Neural progenitor cell (in vitro differentiated cells): ENCODE measurements at regions not wholly inside any gene's neighbourhood (a gene's known extent, or its start where the extent isn't known, plus 50 kb on each side); places are given as distances from the start of the nearest gene placed in this dataset.

Source experiments
- DNase-seq: peaks from one replicate; pipeline ENCODE4 v3.0.0-alpha.2; 2016; ENCODE audit warnings: low spot score
- H2AFZ ChIP-seq: fragments of 200-600 bp; sonication (generic); replicated peaks from 2 replicates; pipeline ENCODE4 v1.6.1; 2016; ENCODE audit warnings: antibody characterized with exemption
- H3F3A ChIP-seq: fragments of 200-600 bp; sonication (generic); 2 replicates; pipeline ENCODE4 v1.6.1; 2016; ENCODE audit warnings: antibody characterized with exemption, low read depth
- H3K27ac ChIP-seq: fragments of 200-600 bp; sonication (generic); 2 replicates; pipeline ENCODE4 v1.5.1; 2016; ENCODE audit warnings: mild to moderate bottlenecking
- H3K27me3 ChIP-seq: fragments of 200-600 bp; sonication (generic); 2 replicates; pipeline ENCODE4 v1.6.1; 2016; ENCODE audit warnings: mild to moderate bottlenecking, moderate library complexity
- H3K36me3 ChIP-seq: fragments of 200-600 bp; sonication (generic); 2 replicates; pipeline ENCODE4 v1.5.1; 2016
- H3K4me1 ChIP-seq: fragments of 200-600 bp; sonication (generic); 2 replicates; pipeline ENCODE4 v1.6.1; 2016; ENCODE audit warnings: mixed run types
- H3K4me2 ChIP-seq: fragments of 200-600 bp; sonication (generic); 2 replicates; pipeline ENCODE4 v1.6.1; 2016
- H3K4me3 ChIP-seq: fragments of 200-600 bp; sonication (generic); 2 replicates; pipeline ENCODE4 v1.5.1; 2016
- H3K79me2 ChIP-seq: fragments of 200-600 bp; sonication (generic); 2 replicates; pipeline ENCODE4 v1.6.1; 2016; ENCODE audit warnings: low read depth
- H3K9ac ChIP-seq: fragments of 200-600 bp; sonication (generic); 2 replicates; pipeline ENCODE4 v1.6.1; 2016
- H3K9me3 ChIP-seq: fragments of 200-600 bp; sonication (generic); 2 replicates; pipeline ENCODE4 v1.5.1; 2016; ENCODE audit warnings: low read depth
- H4K20me1 ChIP-seq: fragments of 200-600 bp; sonication (generic); 2 replicates; pipeline ENCODE4 v1.6.1; 2016; ENCODE audit warnings: low read depth
- H3K27ac Mint-ChIP-seq: 3 replicates; pipeline ENCODE4 v1.8.0; 2021; ENCODE audit warnings: mixed read lengths
- H3K27me3 Mint-ChIP-seq: 2 replicates; pipeline ENCODE4 v1.8.0; 2022; ENCODE audit warnings: low read depth, mild to moderate bottlenecking, inconsistent platforms, moderate library complexity, mixed read lengths; ENCODE audit not compliant: insufficient read depth
- H3K36me3 Mint-ChIP-seq: 3 replicates; pipeline ENCODE4 v1.8.0; 2021; ENCODE audit warnings: mixed read lengths
- H3K4me1 Mint-ChIP-seq: 3 replicates; pipeline ENCODE4 v1.8.0; 2021; ENCODE audit warnings: mixed read lengths
- H3K4me3 Mint-ChIP-seq: 3 replicates; pipeline ENCODE4 v1.8.0; 2021; ENCODE audit warnings: mild to moderate bottlenecking, moderate library complexity, mixed read lengths
- H3K9me3 Mint-ChIP-seq: 3 replicates; pipeline ENCODE4 v1.8.0; 2020; ENCODE audit warnings: mixed read lengths
- EZH2 ChIP-seq: fragments of 200-600 bp; sonication (generic); IDR thresholded peaks from 2 replicates; pipeline ENCODE4 v1.6.1; 2017; ENCODE audit warnings: antibody characterized with exemption, mild to moderate bottlenecking, moderate library complexity
- EZH2phosphoT487 ChIP-seq: fragments of 200-600 bp; sonication (generic); IDR thresholded peaks from 2 replicates; pipeline ENCODE4 v1.6.1; 2017; ENCODE audit warnings: antibody characterized with exemption
- TF ChIP-seq, protein P1 (sequence below): fragments of 200-600 bp; sonication (generic); IDR thresholded peaks from 2 replicates; pipeline ENCODE4 v1.5.1; 2017; ENCODE audit warnings: antibody characterized with exemption, mild to moderate bottlenecking

DNA sequence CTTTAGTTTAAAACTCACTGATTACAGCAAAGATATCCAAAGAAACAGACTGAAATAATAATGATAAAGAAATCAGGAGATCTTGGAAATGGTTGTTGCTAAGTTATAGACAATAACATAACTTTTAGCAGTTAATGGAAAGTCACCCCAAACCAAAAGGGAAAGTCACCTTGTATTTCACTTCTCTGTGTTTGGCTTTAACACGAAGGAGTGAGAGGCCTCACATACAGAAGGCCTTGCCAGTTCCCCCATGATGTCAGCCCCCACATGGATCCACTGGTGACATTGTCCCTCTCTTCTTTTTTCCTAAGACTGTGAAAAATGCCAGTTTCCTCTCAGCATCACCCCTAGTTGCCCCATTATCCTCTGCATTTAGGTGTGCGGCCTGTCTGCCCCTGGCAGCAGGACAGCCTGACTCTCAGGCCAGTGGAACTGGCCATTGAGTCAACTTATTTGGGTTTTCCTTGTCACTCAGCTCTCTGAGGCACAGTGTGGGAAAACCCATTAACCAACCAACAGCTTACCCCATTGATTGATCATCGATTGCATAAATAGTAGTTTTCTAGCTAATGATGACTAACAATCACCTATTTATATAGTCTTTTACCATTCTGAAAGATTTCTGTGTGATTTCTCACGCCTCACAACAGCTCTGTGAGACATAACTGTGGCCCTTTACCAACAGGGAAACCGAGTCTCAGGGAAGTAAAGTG lies 308.1 kb downstream of the PTTG2 start:
- no peaks in the 10 kb centered on the region for H3K4me1 ChIP-seq
- no peak overlapping the region for H3K27ac ChIP-seq
- TF ChIP-seq EZH2 = no peak
- TF ChIP-seq, protein P1, sequence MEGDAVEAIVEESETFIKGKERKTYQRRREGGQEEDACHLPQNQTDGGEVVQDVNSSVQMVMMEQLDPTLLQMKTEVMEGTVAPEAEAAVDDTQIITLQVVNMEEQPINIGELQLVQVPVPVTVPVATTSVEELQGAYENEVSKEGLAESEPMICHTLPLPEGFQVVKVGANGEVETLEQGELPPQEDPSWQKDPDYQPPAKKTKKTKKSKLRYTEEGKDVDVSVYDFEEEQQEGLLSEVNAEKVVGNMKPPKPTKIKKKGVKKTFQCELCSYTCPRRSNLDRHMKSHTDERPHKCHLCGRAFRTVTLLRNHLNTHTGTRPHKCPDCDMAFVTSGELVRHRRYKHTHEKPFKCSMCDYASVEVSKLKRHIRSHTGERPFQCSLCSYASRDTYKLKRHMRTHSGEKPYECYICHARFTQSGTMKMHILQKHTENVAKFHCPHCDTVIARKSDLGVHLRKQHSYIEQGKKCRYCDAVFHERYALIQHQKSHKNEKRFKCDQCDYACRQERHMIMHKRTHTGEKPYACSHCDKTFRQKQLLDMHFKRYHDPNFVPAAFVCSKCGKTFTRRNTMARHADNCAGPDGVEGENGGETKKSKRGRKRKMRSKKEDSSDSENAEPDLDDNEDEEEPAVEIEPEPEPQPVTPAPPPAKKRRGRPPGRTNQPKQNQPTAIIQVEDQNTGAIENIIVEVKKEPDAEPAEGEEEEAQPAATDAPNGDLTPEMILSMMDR = no peak
- no peak for TF ChIP-seq EZH2phosphoT487
- H4K20me1 ChIP-seq = no peaks in the 10 kb centered on the region
- H3K9me3 ChIP-seq = no peaks in the 10 kb centered on the region
- H2AFZ ChIP-seq = no peak overlapping the region
- no peaks in the 10 kb centered on the region for H3K36me3 Mint-ChIP-seq
- no peaks in the 10 kb centered on the region for H3K36me3 ChIP-seq
- no peak overlapping the region for H3K27ac Mint-ChIP-seq
- H3K27me3 Mint-ChIP-seq = peaks cover 3% of the 10 kb centered on the region
- no peak overlapping the region for H3K9ac ChIP-seq
- H3K79me2 ChIP-seq = no peaks in the 10 kb centered on the region
- H3K27me3 ChIP-seq = no peaks in the 10 kb centered on the region
- no peaks in the 10 kb centered on the region for H3F3A ChIP-seq
- H3K4me1 Mint-ChIP-seq = peaks cover 6% of the 10 kb centered on the region
- no peak overlapping the region for H3K4me3 Mint-ChIP-seq
- no peak overlapping the region for H3K4me3 ChIP-seq
- no peak overlapping the region for H3K4me2 ChIP-seq
- H3K9me3 Mint-ChIP-seq = no peaks in the 10 kb centered on the region
- DNase-seq = no peak

DNA sequence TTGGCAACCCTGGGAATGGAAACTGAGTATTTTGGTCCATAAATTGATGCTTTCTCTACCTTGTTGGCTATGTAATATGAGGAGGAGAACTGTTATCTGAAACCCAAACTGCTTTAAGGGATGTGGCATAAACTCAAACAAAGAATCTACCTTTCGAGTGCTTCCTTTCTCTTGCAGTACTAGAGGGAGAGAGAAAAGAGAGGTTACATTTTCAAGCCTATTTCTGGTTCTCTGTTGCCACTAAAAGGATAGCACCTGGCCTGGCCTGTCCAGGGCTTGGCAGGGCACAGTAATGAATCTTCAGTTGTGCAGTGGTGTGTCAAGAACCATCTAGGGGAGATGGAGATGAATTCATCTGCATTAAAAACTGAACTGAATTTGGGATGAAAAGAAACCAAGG lies 308.6 kb downstream of the PTTG2 start:
- Histone ChIP-seq H3K36me3 (no peaks in the 10 kb centered on the region), H3K27ac (no peak overlapping the region), H3K9ac (no peak overlapping the region), H3K79me2 (no peaks in the 10 kb centered on the region), H4K20me1 (no peaks in the 10 kb centered on the region), H3K4me2 (no peak overlapping the region), H3K4me3 (no peak overlapping the region), H3K9me3 (no peaks in the 10 kb centered on the region), H2AFZ (no peak overlapping the region), H3K27me3 (no peaks in the 10 kb centered on the region), H3F3A (no peaks in the 10 kb centered on the region), H3K4me1 (no peaks in the 10 kb centered on the region)
- DNase-seq = no peak
- peaks cover 3% of the 10 kb centered on the region for H3K27me3 Mint-ChIP-seq
- no peaks in the 10 kb centered on the region for H3K9me3 Mint-ChIP-seq
- no peaks in the 10 kb centered on the region for H3K36me3 Mint-ChIP-seq
- peak overlapping the region; percentile 29 for H3K27ac Mint-ChIP-seq
- TF ChIP-seq EZH2 (no peak), EZH2phosphoT487 (no peak)
- TF ChIP-seq, protein P1 = no peak
- H3K4me3 Mint-ChIP-seq = no peak overlapping the region
- H3K4me1 Mint-ChIP-seq = peaks cover 6% of the 10 kb centered on the region

DNA sequence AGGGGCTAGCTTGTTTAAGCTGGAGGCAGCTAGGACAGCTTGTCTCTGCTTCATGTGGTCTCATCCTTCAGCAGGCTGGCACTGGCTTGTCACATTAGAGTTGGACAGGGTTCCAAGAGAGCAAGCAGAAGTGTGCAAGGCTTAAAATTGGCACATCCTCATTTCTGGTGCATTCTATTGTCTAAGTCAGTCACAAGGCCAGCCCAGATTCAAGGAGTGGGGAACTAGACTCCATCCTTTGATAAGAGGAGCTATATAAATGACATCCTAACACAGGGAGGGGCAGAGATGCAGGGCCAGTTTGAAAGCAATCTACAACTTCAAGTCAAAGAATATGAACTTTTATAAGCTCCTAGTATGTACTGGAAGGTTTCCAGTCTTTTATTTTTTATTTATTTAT lies 313.2 kb downstream of the PTTG2 start:
- Histone ChIP-seq H4K20me1 (no peaks in the 10 kb centered on the region), H3K4me3 (no peak overlapping the region), H3K9me3 (no peaks in the 10 kb centered on the region), H3K36me3 (no peaks in the 10 kb centered on the region), H2AFZ (no peak overlapping the region), H3K4me2 (no peak overlapping the region), H3K9ac (no peak overlapping the region), H3K79me2 (no peaks in the 10 kb centered on the region), H3K27ac (no peak overlapping the region), H3F3A (no peaks in the 10 kb centered on the region), H3K4me1 (peaks cover 5% of the 10 kb centered on the region), H3K27me3 (no peaks in the 10 kb centered on the region)
- Mint-ChIP-seq H3K27me3 (peaks cover 7% of the 10 kb centered on the region), H3K4me1 (peaks cover 7% of the 10 kb centered on the region), H3K9me3 (peaks cover 10% of the 10 kb centered on the region), H3K36me3 (no peaks in the 10 kb centered on the region), H3K4me3 (no peak overlapping the region), H3K27ac (no peak overlapping the region)
- TF ChIP-seq, protein P1 = no peak
- TF ChIP-seq EZH2phosphoT487 = no peak
- no peak for TF ChIP-seq EZH2
- DNase-seq = no peak
